ENCODE measurements at regions not wholly inside any gene's neighbourhood (a gene's known extent, or its start where the extent isn't known, plus 50 kb on each side); places are given as distances from the start of the nearest gene placed in this dataset.

GRCh38 chrX:132271311-132271778 is 52.1 kb upstream of the RAP2C start:
- TF ChIP-seq POLR2A (IDR thresholded peaks at IDR 0.05) (no peak), EP300 (IDR thresholded peaks at IDR 0.05) (no peak)
- TF ChIP-seq, protein P1, sequence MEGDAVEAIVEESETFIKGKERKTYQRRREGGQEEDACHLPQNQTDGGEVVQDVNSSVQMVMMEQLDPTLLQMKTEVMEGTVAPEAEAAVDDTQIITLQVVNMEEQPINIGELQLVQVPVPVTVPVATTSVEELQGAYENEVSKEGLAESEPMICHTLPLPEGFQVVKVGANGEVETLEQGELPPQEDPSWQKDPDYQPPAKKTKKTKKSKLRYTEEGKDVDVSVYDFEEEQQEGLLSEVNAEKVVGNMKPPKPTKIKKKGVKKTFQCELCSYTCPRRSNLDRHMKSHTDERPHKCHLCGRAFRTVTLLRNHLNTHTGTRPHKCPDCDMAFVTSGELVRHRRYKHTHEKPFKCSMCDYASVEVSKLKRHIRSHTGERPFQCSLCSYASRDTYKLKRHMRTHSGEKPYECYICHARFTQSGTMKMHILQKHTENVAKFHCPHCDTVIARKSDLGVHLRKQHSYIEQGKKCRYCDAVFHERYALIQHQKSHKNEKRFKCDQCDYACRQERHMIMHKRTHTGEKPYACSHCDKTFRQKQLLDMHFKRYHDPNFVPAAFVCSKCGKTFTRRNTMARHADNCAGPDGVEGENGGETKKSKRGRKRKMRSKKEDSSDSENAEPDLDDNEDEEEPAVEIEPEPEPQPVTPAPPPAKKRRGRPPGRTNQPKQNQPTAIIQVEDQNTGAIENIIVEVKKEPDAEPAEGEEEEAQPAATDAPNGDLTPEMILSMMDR (IDR thresholded peaks at IDR 0.05) = no peak
